ENCODE measurements at regions not wholly inside any gene's neighbourhood (a gene's known extent, or its start where the extent isn't known, plus 50 kb on each side); places are given as distances from the start of the nearest gene placed in this dataset.

DNA sequence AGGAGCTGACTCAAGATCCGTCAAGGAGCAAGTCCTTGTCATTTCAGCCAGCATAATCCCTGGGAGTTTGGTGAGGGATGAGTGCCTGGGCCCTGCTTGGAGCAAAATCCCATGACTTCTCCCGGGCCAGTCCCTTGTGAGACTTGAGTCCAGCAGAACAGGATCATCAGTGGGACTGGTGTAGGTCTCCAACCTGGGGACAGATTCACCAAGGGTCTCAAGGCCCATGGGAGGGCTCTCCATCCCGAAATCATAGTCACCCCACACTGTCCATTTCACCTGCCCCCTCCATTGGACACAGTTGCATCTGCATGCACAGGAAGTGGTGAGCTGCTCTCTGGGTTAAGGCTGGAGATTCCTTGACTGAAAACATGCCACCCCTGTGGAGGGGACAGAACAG, 178.2 kb downstream of the FOXD2 start:
- Histone ChIP-seq H3K4me3 (ENCODE audit: low read depth, low read length, poor library complexity, severe bottlenecking) (no peak overlapping the region), H3K9ac (ENCODE audit: low read length) (no peak overlapping the region), H3K9me3 (ENCODE audit: low read length) (no peaks in the 10 kb centered on the region), H3K4me1 (ENCODE audit: insufficient read depth, low read length, severe bottlenecking) (no peaks in the 10 kb centered on the region), H3F3A (ENCODE audit: insufficient read depth, low read length) (no peaks in the 10 kb centered on the region), H3K36me3 (ENCODE audit: insufficient read depth, low read length) (no peaks in the 10 kb centered on the region), H3K79me2 (ENCODE audit: insufficient read depth, low read length) (no peaks in the 10 kb centered on the region), H2AFZ (ENCODE audit: low read length) (no peak overlapping the region), H4K20me1 (ENCODE audit: insufficient read depth, low read length) (no peaks in the 10 kb centered on the region), H3K27me3 (ENCODE audit: insufficient read depth, low read length) (0 out of 2 replicates have a peak, but pooled peaks cover 4% of the 10 kb centered on the region), H3K4me2 (ENCODE audit: low read length) (no peak overlapping the region), H3K9me2 (ENCODE audit: low read depth, low read length) (no peaks in the 10 kb centered on the region), H3K27ac (ENCODE audit: low read depth, low read length, poor library complexity, severe bottlenecking) (no peak overlapping the region)
- no peak for TF ChIP-seq EZH2 (IDR thresholded peaks at IDR 0.05; ENCODE audit: borderline replicate concordance, low read length)
- TF ChIP-seq, protein P1, sequence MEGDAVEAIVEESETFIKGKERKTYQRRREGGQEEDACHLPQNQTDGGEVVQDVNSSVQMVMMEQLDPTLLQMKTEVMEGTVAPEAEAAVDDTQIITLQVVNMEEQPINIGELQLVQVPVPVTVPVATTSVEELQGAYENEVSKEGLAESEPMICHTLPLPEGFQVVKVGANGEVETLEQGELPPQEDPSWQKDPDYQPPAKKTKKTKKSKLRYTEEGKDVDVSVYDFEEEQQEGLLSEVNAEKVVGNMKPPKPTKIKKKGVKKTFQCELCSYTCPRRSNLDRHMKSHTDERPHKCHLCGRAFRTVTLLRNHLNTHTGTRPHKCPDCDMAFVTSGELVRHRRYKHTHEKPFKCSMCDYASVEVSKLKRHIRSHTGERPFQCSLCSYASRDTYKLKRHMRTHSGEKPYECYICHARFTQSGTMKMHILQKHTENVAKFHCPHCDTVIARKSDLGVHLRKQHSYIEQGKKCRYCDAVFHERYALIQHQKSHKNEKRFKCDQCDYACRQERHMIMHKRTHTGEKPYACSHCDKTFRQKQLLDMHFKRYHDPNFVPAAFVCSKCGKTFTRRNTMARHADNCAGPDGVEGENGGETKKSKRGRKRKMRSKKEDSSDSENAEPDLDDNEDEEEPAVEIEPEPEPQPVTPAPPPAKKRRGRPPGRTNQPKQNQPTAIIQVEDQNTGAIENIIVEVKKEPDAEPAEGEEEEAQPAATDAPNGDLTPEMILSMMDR (IDR thresholded peaks at IDR 0.05; ENCODE audit: low read length): no peak

DNA sequence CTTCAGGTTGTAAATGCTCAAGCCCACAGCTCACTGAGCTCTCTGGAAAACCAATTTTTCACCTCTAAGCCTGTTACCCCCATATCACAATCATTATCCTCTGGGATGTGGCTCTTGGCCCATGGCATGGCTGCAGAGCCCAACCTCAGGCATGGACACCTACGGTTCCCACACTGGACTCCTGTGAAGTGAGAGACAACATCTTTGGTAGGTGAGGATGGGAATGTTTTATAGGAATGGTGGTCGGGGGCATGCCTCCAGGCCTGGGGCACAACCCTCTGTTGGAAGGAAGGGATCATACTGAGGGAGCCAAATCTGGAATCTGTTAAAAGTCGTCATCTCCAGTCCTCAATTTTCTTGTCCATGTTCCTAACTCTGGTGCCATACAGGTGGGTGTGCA, 179.1 kb downstream of the FOXD2 start:
- Histone ChIP-seq H3K79me2 (ENCODE audit: insufficient read depth, low read length) (no peaks in the 10 kb centered on the region), H3K9ac (ENCODE audit: low read length) (no peak overlapping the region), H3K9me3 (ENCODE audit: low read length) (no peaks in the 10 kb centered on the region), H3K4me2 (ENCODE audit: low read length) (no peak overlapping the region), H3K36me3 (ENCODE audit: insufficient read depth, low read length) (no peaks in the 10 kb centered on the region), H3K27me3 (ENCODE audit: insufficient read depth, low read length) (0 out of 2 replicates have a peak, but pooled peaks cover 4% of the 10 kb centered on the region), H3K9me2 (ENCODE audit: low read depth, low read length) (no peaks in the 10 kb centered on the region), H3K4me1 (ENCODE audit: insufficient read depth, low read length, severe bottlenecking) (no peaks in the 10 kb centered on the region), H2AFZ (ENCODE audit: low read length) (no peak overlapping the region), H4K20me1 (ENCODE audit: insufficient read depth, low read length) (no peaks in the 10 kb centered on the region), H3K4me3 (ENCODE audit: low read depth, low read length, poor library complexity, severe bottlenecking) (no peak overlapping the region), H3K27ac (ENCODE audit: low read depth, low read length, poor library complexity, severe bottlenecking) (no peak overlapping the region), H3F3A (ENCODE audit: insufficient read depth, low read length) (no peaks in the 10 kb centered on the region)
- TF ChIP-seq, protein P1 (IDR thresholded peaks at IDR 0.05; ENCODE audit: low read length): no peak
- TF ChIP-seq EZH2 (IDR thresholded peaks at IDR 0.05; ENCODE audit: borderline replicate concordance, low read length): no peak

DNA sequence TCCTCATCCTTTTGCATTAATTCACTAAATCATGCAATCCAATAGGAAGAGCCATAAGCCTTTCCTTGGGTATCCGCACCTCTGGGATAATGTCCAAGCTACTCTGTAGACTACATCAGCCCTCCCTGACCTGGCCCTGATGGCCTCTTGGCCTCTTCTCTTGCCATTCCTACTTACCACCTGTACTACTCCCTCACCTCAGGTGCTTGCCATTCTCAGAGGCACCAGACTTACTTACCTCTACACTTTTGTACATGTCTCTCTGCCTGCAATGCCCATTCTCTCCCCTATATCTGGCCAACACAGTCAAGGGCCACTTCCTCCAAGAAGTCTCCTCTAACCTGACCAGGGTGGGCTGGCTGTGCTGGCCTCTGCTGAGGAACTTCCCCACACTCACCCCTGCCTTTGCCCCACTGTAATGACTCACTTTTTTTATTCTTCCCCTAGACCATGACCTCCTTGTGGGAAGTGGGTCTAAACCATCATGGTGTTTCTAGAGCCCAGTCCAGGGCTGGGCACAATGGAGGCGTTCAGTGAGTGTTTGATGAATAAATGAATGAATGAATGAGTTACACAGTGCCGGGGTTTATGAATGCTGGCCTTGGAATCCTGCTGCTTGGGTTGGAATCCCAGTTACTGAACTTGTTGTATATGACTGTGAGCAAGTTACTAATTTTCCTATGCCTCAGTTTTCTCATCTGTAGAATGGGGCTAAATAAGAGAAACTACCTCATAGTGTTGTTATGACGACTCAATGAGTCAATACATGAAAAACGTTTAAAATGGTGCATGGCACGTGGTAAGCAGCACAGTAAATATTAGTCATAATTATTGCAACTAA, 179.8 kb downstream of the FOXD2 start:
- H3K9ac ChIP-seq (ENCODE audit: low read length): no peak overlapping the region
- H3K4me1 ChIP-seq (ENCODE audit: insufficient read depth, low read length, severe bottlenecking): no peaks in the 10 kb centered on the region
- H3K4me2 ChIP-seq (ENCODE audit: low read length): no peak overlapping the region
- TF ChIP-seq, protein P1 (IDR thresholded peaks at IDR 0.05; ENCODE audit: low read length): no peak
- TF ChIP-seq EZH2 (IDR thresholded peaks at IDR 0.05; ENCODE audit: borderline replicate concordance, low read length): no peak
- no peak overlapping the region for H2AFZ ChIP-seq (ENCODE audit: low read length)
- no peaks in the 10 kb centered on the region for H3K36me3 ChIP-seq (ENCODE audit: insufficient read depth, low read length)
- no peaks in the 10 kb centered on the region for H4K20me1 ChIP-seq (ENCODE audit: insufficient read depth, low read length)
- H3K27me3 ChIP-seq (ENCODE audit: insufficient read depth, low read length): 0 out of 2 replicates have a peak, but pooled peaks cover 4% of the 10 kb centered on the region
- H3K9me2 ChIP-seq (ENCODE audit: low read depth, low read length): no peaks in the 10 kb centered on the region
- H3K9me3 ChIP-seq (ENCODE audit: low read length): no peaks in the 10 kb centered on the region
- H3K4me3 ChIP-seq (ENCODE audit: low read depth, low read length, poor library complexity, severe bottlenecking): no peak overlapping the region
- H3K79me2 ChIP-seq (ENCODE audit: insufficient read depth, low read length): no peaks in the 10 kb centered on the region
- H3F3A ChIP-seq (ENCODE audit: insufficient read depth, low read length): no peaks in the 10 kb centered on the region
- H3K27ac ChIP-seq (ENCODE audit: low read depth, low read length, poor library complexity, severe bottlenecking): no peak overlapping the region

Measured in OCI-LY1 (cell line).